Skeletal muscle tissue (tissue), 3 donors: ENCODE measurements at regions not wholly inside any gene's neighbourhood (a gene's known extent, or its start where the extent isn't known, plus 50 kb on each side); places are given as distances from the start of the nearest gene placed in this dataset.
"Not testable (repeated sequence)": the region's sequence is repeated elsewhere in the genome, so short reads cannot be mapped to it uniquely, and the experiment has no call there.

Experiments
- H3K27ac ChIP-seq: one replicate; pipeline ENCODE4 v1.7.0; 2013; ENCODE audit warnings: mild to moderate bottlenecking, low read depth, low read length, inconsistent platforms
- H3K27me3 ChIP-seq, 3 donors: one replicate each; pipeline ENCODE4 v1.7.0; 2013; ENCODE audit warnings: low read length in 3 of 3; ENCODE audit not compliant: control insufficient read depth in 3 of 3, insufficient read depth in 3 of 3
- H3K36me3 ChIP-seq, 3 donors: one replicate each; pipeline ENCODE4 v1.7.0; 2013; ENCODE audit warnings: low read length in 3 of 3; ENCODE audit not compliant: control insufficient read depth in 3 of 3, insufficient read depth in 3 of 3
- H3K4me1 ChIP-seq, 3 donors: one replicate each; pipeline ENCODE4 v1.7.0; 2013; ENCODE audit warnings: low read length in 3 of 3, mild to moderate bottlenecking in 3 of 3; ENCODE audit not compliant: control insufficient read depth in 3 of 3, insufficient read depth in 3 of 3
- H3K4me3 ChIP-seq, 3 donors: one replicate each; pipeline ENCODE4 v1.7.0; 2013; ENCODE audit warnings: low read length in 3 of 3
- H3K9ac ChIP-seq, 3 donors: one replicate each; pipeline ENCODE4 v1.7.0; 2013; ENCODE audit warnings: low read length in 3 of 3, mild to moderate bottlenecking in 3 of 3, moderate library complexity in 2 of 3, low read depth in 1 of 3
- H3K9me3 ChIP-seq, 3 donors: one replicate each; pipeline ENCODE4 v1.7.0; 2013; ENCODE audit warnings: low read length in 3 of 3; ENCODE audit not compliant: control insufficient read depth in 3 of 3
- donor health status: Osteomylitis.

GRCh38 chr10:4283846-4284610 is 499.0 kb upstream of the KLF6 start:
- Histone ChIP-seq H3K9ac (no peak overlapping the region), H3K27me3 (no peaks in the 10 kb centered on the region), H3K4me1 (peaks cover 21 to 27% (median 26%) of the 10 kb centered on the region in 3 donors), H3K9me3 (no peaks in the 10 kb centered on the region), H3K36me3 (no peaks in the 10 kb centered on the region), H3K27ac (peak overlapping the region; percentile 34), H3K4me3 (no peak overlapping the region)

GRCh38 chr10:4282496-4282895 is 497.5 kb upstream of the KLF6 start:
- no peak overlapping the region for H3K4me3 ChIP-seq
- peaks cover 21 to 28% (median 26%) of the 10 kb centered on the region in 3 donors for H3K4me1 ChIP-seq
- H3K9ac ChIP-seq = no peak overlapping the region
- H3K27me3 ChIP-seq = no peaks in the 10 kb centered on the region
- H3K36me3 ChIP-seq = no peaks in the 10 kb centered on the region
- no peak overlapping the region for H3K27ac ChIP-seq
- no peaks in the 10 kb centered on the region for H3K9me3 ChIP-seq

- Histone ChIP-seq H3K9ac (no peak overlapping the region), H3K9me3 (no peaks in the 10 kb centered on the region), H3K36me3 (no peaks in the 10 kb centered on the region), H3K27me3 (no peaks in the 10 kb centered on the region), H3K27ac (no peak overlapping the region), H3K4me3 (no peak overlapping the region), H3K4me1 (peaks cover 21 to 28% (median 26%) of the 10 kb centered on the region in 3 donors)
Measured at GRCh38 chr10:4281190-4281825, 496.3 kb upstream of the KLF6 start.

GRCh38 chr10:4280461-4281189 is 495.6 kb upstream of the KLF6 start:
- Histone ChIP-seq H3K36me3 (no peaks in the 10 kb centered on the region), H3K4me1 (peaks cover 21 to 28% (median 26%) of the 10 kb centered on the region in 3 donors), H3K27ac (peak overlapping the region; percentile 50), H3K4me3 (no peak overlapping the region), H3K9ac (no peak overlapping the region), H3K9me3 (no peaks in the 10 kb centered on the region), H3K27me3 (no peaks in the 10 kb centered on the region)

GRCh38 chr10:4279655-4280054 is 494.6 kb upstream of the KLF6 start:
- H3K36me3 ChIP-seq = no peaks in the 10 kb centered on the region
- peaks cover 21 to 28% (median 26%) of the 10 kb centered on the region in 3 donors for H3K4me1 ChIP-seq
- H3K27me3 ChIP-seq = no peaks in the 10 kb centered on the region
- H3K27ac ChIP-seq = peak overlapping the region; percentile 50
- no peak overlapping the region for H3K4me3 ChIP-seq
- H3K9me3 ChIP-seq = no peaks in the 10 kb centered on the region
- H3K9ac ChIP-seq = no peak overlapping the region

- peaks cover 10 to 21% (median 16%) of the 10 kb centered on the region in 3 donors for H3K4me1 ChIP-seq
- H3K9me3 ChIP-seq = no peaks in the 10 kb centered on the region
- H3K9ac ChIP-seq = no peak overlapping the region
- no peaks in the 10 kb centered on the region for H3K36me3 ChIP-seq
- H3K27me3 ChIP-seq = no peaks in the 10 kb centered on the region
- H3K4me3 ChIP-seq = no peak overlapping the region
- H3K27ac ChIP-seq = no peak overlapping the region
Measured at GRCh38 chr10:4278186-4278585, 493.2 kb upstream of the KLF6 start.

- Histone ChIP-seq H3K4me3 (no peak overlapping the region), H3K27me3 (no peaks in the 10 kb centered on the region), H3K27ac (no peak overlapping the region)
Measured at GRCh38 chr10:4276151-4276550, 491.1 kb upstream of the KLF6 start.

GRCh38 chr10:4274671-4275070 is 489.7 kb upstream of the KLF6 start:
- not testable (repeated sequence) for H3K9ac ChIP-seq, H3K27ac ChIP-seq

More at GRCh38 chr10:4276151-4276550, 491.1 kb upstream of the KLF6 start:
- Histone ChIP-seq H3K9me3 (no peaks in the 10 kb centered on the region), H3K9ac (no peak overlapping the region), H3K4me1 (peaks cover 6 to 18% (median 16%) of the 10 kb centered on the region in 3 donors), H3K36me3 (no peaks in the 10 kb centered on the region)

GRCh38 chr10:4271193-4271592 is 486.2 kb upstream of the KLF6 start:
- H3K4me1 ChIP-seq = peaks cover 0 to 7% (median 2%) of the 10 kb centered on the region in 3 donors
- H3K27ac ChIP-seq = no peak overlapping the region
- no peaks in the 10 kb centered on the region for H3K27me3 ChIP-seq
- H3K9ac ChIP-seq = no peak overlapping the region
- H3K4me3 ChIP-seq = no peak overlapping the region
- H3K9me3 ChIP-seq = no peaks in the 10 kb centered on the region
- H3K36me3 ChIP-seq = no peaks in the 10 kb centered on the region

More at GRCh38 chr10:4274671-4275070, 489.7 kb upstream of the KLF6 start:
- not testable (repeated sequence) for H3K27me3 ChIP-seq, H3K9me3 ChIP-seq, H3K36me3 ChIP-seq, H3K4me3 ChIP-seq
- peaks cover under 1 to 10% (median 4%) of the 10 kb centered on the region in 3 donors for H3K4me1 ChIP-seq

- Histone ChIP-seq H3K4me1 (peaks cover 0 to 7% (median 2%) of the 10 kb centered on the region in 3 donors), H3K36me3 (no peaks in the 10 kb centered on the region), H3K9me3 (no peaks in the 10 kb centered on the region), H3K27me3 (no peaks in the 10 kb centered on the region), H3K4me3 (no peak overlapping the region), H3K27ac (no peak overlapping the region), H3K9ac (peak overlapping the region in 1 of 3 donors; percentile 5)
Measured at GRCh38 chr10:4270116-4270515, 485.1 kb upstream of the KLF6 start.
